Transverse colon (tissue), 4 donors: ENCODE measurements at regions not wholly inside any gene's neighbourhood (a gene's known extent, or its start where the extent isn't known, plus 50 kb on each side); places are given as distances from the start of the nearest gene placed in this dataset.

Source experiments
- DNase-seq: peaks from one replicate; pipeline ENCODE4 v3.0.0-alpha.2; 2019
- H3K27ac ChIP-seq, 4 donors: fragments of 200-600 bp; sonication (generic); 2 replicates each; pipeline ENCODE4 v1.5.1; 2016 to 2018; ENCODE audit warnings: inconsistent platforms in 4 of 4
- H3K27me3 ChIP-seq: fragments of 200-600 bp; sonication (generic); 2 replicates; pipeline ENCODE4 v1.5.1; 2017; ENCODE audit warnings: inconsistent platforms
- H3K36me3 ChIP-seq, 4 donors: fragments of 200-600 bp; sonication (generic); 2 replicates each; pipeline ENCODE4 v1.5.1; 2017 to 2019; ENCODE audit warnings: inconsistent platforms in 4 of 4
- H3K4me1 ChIP-seq, 4 donors: fragments of 200-600 bp; sonication (generic); 2 replicates each; pipeline ENCODE4 v1.5.1; 2017 to 2020; ENCODE audit warnings: inconsistent platforms in 4 of 4
- H3K4me3 ChIP-seq, 4 donors: fragments of 200-600 bp; sonication (generic); 1 replicate in 1 of 4; 2 replicates in 3 of 4; pipeline versions ENCODE4 v1.5.1 to v1.6.1; 2017 to 2019; ENCODE audit warnings: inconsistent platforms in 4 of 4
- H3K9me3 ChIP-seq, 2 donors: fragments of 200-600 bp; sonication (generic); 2 replicates each; pipeline ENCODE4 v1.5.1; 2017 to 2019; ENCODE audit warnings: inconsistent platforms in 2 of 2
- EP300 ChIP-seq: sonication (generic); formaldehyde crosslinking; IDR thresholded peaks from one replicate; pipeline ENCODE4 v1.6.1; 2017; ENCODE audit warnings: antibody characterized with exemption, low read depth
- POLR2A ChIP-seq: fragments of 450-650 bp; IDR thresholded peaks from one replicate; pipeline ENCODE4 v1.6.1; 2016; ENCODE audit warnings: antibody characterized with exemption, mild to moderate bottlenecking, moderate library complexity
- POLR2AphosphoS5 ChIP-seq, 3 donors: sonication (generic); formaldehyde crosslinking; IDR thresholded peaks; one replicate each; pipeline ENCODE4 v1.6.1; 2016; ENCODE audit warnings: antibody characterized with exemption in 3 of 3
- WGBS, 2 donors: methylation state at CpG; one replicate each; pipeline ENCODE4 v1.1.5; 2018; ENCODE audit warnings: low coverage in 1 of 2; 5-methylcytosine and 5-hydroxymethylcytosine counted together
- in situ Hi-C, 4 donors: fragments of 200-750 bp; cut with MboI; loops; one replicate each; pipeline versions ENCODE4 v1.15.0 to v1.15.1; 2017; ENCODE audit warnings: low sequenced_read_pairs in 3 of 4, low pct_ligation_motif_present in 1 of 4, low pct_unique_long_range_greater_than_20kb in 1 of 4
- intact Hi-C: fragments of 100-400 bp; cut with DNase I; formaldehyde crosslinking; loops from one replicate; pipeline ENCODE4 v1.15.1; 2023; ENCODE audit warnings: low total_unique reads
- TF ChIP-seq, protein P1 (sequence below), 5 experiments: fragments of 200-600 bp in 3 of 5; fragments of 450-650 bp in 2 of 5; sonication (generic) in 3 of 5; IDR thresholded peaks; 1 replicate in 2 of 5; 2 replicates in 3 of 5; pipeline ENCODE4 v1.5.1; 2016 to 2017; ENCODE audit warnings: antibody characterized with exemption in 5 of 5, inconsistent platforms in 3 of 5, mild to moderate bottlenecking in 2 of 5, moderate library complexity in 1 of 5

DNA sequence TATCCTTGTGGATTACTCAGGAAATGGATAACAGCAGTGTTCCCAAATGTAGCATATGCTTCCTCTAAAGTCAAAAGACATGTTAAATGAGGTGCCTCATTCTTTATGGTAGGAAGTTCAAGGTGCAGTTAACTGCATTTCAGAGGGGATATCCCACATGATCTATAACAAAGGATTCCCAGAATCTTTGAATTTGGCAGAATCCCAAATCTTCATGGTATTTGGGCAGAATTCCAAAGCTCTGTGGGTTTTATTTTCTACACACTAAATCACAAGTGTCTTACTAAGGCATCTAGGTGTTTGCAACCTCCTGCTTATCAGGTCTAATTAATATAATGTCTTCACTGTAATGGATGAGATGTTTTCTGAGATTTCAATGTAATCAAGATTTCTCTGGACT, 364.3 kb upstream of the MAN1A1 start:
- no peaks in the 10 kb centered on the region for H3K9me3 ChIP-seq
- TF ChIP-seq POLR2A: no peak
- no peak for TF ChIP-seq POLR2AphosphoS5 (IDR thresholded peaks at IDR 0.05)
- TF ChIP-seq, protein P1, sequence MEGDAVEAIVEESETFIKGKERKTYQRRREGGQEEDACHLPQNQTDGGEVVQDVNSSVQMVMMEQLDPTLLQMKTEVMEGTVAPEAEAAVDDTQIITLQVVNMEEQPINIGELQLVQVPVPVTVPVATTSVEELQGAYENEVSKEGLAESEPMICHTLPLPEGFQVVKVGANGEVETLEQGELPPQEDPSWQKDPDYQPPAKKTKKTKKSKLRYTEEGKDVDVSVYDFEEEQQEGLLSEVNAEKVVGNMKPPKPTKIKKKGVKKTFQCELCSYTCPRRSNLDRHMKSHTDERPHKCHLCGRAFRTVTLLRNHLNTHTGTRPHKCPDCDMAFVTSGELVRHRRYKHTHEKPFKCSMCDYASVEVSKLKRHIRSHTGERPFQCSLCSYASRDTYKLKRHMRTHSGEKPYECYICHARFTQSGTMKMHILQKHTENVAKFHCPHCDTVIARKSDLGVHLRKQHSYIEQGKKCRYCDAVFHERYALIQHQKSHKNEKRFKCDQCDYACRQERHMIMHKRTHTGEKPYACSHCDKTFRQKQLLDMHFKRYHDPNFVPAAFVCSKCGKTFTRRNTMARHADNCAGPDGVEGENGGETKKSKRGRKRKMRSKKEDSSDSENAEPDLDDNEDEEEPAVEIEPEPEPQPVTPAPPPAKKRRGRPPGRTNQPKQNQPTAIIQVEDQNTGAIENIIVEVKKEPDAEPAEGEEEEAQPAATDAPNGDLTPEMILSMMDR (IDR thresholded peaks at IDR 0.05): no peak
- TF ChIP-seq EP300: no peak
- no peaks in the 10 kb centered on the region for H3K36me3 ChIP-seq
- H3K27ac ChIP-seq: no peak overlapping the region
- no peak for DNase-seq
- H3K27me3 ChIP-seq: no peaks in the 10 kb centered on the region
- H3K4me1 ChIP-seq: peaks cover 0 to 3% (median 0%) of the 10 kb centered on the region in 4 donors
- intact Hi-C loops: no loop called here
- H3K4me3 ChIP-seq: no peak overlapping the region
- in situ Hi-C loops: no loop called here

DNA sequence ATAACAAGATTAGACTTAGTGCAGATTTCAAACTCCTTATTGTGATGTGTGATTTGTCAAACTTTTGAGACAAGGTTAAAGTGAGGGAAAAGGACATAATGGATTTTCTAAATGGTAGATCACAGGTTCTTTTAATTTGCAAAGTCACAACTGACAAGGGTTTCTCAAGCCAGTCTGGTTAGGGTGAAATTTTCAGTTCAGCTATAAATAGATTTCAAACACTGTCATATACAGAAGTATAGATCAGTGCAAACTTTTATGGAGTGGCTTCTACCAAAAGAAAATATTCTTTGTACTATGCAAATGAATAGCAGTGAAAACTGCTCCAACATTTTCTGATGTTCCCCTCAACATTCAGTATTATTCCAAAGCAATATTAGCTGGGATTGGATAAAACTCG, 337.1 kb upstream of the MAN1A1 start:
- no peaks in the 10 kb centered on the region for H3K4me1 ChIP-seq
- intact Hi-C loops (no loop called here), in situ Hi-C loops (no loop called here)
- no peaks in the 10 kb centered on the region for H3K27me3 ChIP-seq
- H3K4me3 ChIP-seq: no peak overlapping the region
- no peak overlapping the region for H3K27ac ChIP-seq
- no peaks in the 10 kb centered on the region for H3K9me3 ChIP-seq
- WGBS, 2 donors: 77 to 100% methylated on average over 1 of the region's 1 CpG
- no peak for DNase-seq
- TF ChIP-seq POLR2A (no peak), POLR2AphosphoS5 (IDR thresholded peaks at IDR 0.05) (no peak), EP300 (no peak)
- TF ChIP-seq, protein P1 (IDR thresholded peaks at IDR 0.05): no peak
- no peaks in the 10 kb centered on the region for H3K36me3 ChIP-seq

DNA sequence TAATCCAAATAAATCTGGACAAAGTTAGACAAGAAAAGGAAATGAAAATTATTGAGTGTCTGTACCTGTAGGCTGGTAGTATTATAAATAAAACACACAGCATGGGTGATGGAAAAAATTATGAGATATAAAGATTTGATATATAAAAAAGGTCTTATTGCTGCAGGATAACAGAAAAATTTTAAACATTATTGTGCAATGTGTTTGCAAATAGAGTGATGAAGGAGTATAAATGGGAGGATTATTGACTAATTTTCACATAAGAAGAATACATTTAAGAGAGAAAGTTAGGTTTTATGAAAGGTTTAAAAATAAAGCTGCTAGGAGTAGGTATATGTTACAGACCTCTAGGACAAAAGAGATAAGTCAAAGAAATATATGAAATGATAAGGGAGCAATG, 336.7 kb upstream of the MAN1A1 start:
- TF ChIP-seq, protein P1 (IDR thresholded peaks at IDR 0.05): no peak
- TF ChIP-seq POLR2A (no peak), EP300 (no peak), POLR2AphosphoS5 (IDR thresholded peaks at IDR 0.05) (no peak)
- Histone ChIP-seq H3K36me3 (no peaks in the 10 kb centered on the region), H3K27ac (no peak overlapping the region), H3K27me3 (no peaks in the 10 kb centered on the region), H3K9me3 (no peaks in the 10 kb centered on the region), H3K4me1 (no peaks in the 10 kb centered on the region), H3K4me3 (no peak overlapping the region)
- intact Hi-C loops: no loop called here
- DNase-seq: no peak
- in situ Hi-C loops: no loop called here

DNA sequence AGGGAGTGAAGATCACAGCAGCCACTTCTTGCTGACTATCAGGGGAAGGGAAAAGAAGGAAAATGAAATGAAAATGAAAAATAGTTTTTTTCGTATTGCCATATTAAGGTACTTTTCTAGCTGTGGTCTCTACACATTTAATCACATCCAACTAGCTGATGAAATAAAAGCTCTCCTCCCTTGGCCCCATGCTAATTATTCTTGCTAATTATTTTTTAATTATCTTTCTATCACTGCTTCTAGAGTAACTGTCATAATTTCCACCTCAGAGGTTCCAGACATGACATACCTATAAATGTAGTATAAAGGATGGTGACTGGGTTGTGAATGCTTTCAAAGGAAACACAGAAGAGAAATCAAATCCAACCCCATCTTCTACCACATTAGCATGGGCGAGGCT, 334.1 kb upstream of the MAN1A1 start:
- 86 to 91% methylated on average over 2 of the region's 2 CpGs for WGBS, 2 donors
- DNase-seq: no peak
- in situ Hi-C loops: no loop called here

More for the DNA sequence above, 334.1 kb upstream of the MAN1A1 start:
- Histone ChIP-seq H3K4me1 (no peaks in the 10 kb centered on the region), H3K36me3 (no peaks in the 10 kb centered on the region), H3K9me3 (no peaks in the 10 kb centered on the region), H3K4me3 (no peak overlapping the region), H3K27me3 (no peaks in the 10 kb centered on the region), H3K27ac (no peak overlapping the region)
- intact Hi-C loops: no loop called here
- TF ChIP-seq POLR2A (no peak), POLR2AphosphoS5 (IDR thresholded peaks at IDR 0.05) (no peak), EP300 (no peak)
- TF ChIP-seq, protein P1 (IDR thresholded peaks at IDR 0.05): no peak
